Uterus (tissue), 2 donors: ENCODE measurements at regions not wholly inside any gene's neighbourhood (a gene's known extent, or its start where the extent isn't known, plus 50 kb on each side); places are given as distances from the start of the nearest gene placed in this dataset.

Source experiments
- POLR2A ChIP-seq, 2 donors: fragments of 450-650 bp; IDR thresholded peaks; one replicate each; pipeline ENCODE4 v1.6.1; 2016; ENCODE audit warnings: antibody characterized with exemption in 2 of 2, mild to moderate bottlenecking in 1 of 2, moderate library complexity in 1 of 2
- TF ChIP-seq, protein P1 (sequence below), 4 experiments: fragments of 200-600 bp in 2 of 4; fragments of 450-650 bp in 2 of 4; sonication (generic) in 2 of 4; IDR thresholded peaks; one replicate each; pipeline ENCODE4 v1.5.1; 2016 to 2019; ENCODE audit warnings: antibody characterized with exemption in 4 of 4, mild to moderate bottlenecking in 2 of 4, moderate library complexity in 1 of 4

DNA sequence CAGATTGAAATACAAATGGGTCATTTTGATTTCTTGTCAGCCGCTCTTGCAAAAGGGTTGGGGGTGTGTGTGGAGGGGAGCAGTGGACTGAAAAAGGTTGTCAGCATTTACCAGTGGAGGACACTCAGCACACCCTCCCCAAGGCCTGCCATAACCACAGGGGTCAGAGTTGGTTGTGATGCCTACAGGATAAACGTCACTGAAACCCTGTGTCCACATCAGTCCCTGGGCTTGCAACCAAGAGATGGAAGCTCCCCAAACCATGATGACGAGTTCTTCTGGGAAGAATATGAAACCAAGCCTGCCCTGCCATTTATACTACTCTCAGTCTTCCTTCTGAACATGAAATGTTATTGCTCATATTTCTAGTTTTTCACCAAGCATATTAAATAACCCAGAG is 54.0 kb upstream of the UMPS start:
- TF ChIP-seq, protein P1, sequence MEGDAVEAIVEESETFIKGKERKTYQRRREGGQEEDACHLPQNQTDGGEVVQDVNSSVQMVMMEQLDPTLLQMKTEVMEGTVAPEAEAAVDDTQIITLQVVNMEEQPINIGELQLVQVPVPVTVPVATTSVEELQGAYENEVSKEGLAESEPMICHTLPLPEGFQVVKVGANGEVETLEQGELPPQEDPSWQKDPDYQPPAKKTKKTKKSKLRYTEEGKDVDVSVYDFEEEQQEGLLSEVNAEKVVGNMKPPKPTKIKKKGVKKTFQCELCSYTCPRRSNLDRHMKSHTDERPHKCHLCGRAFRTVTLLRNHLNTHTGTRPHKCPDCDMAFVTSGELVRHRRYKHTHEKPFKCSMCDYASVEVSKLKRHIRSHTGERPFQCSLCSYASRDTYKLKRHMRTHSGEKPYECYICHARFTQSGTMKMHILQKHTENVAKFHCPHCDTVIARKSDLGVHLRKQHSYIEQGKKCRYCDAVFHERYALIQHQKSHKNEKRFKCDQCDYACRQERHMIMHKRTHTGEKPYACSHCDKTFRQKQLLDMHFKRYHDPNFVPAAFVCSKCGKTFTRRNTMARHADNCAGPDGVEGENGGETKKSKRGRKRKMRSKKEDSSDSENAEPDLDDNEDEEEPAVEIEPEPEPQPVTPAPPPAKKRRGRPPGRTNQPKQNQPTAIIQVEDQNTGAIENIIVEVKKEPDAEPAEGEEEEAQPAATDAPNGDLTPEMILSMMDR (IDR thresholded peaks at IDR 0.05): no peak
- no peak for TF ChIP-seq POLR2A (IDR thresholded peaks at IDR 0.05)
